Keratinocyte (primary cell): ENCODE measurements at regions not wholly inside any gene's neighbourhood (a gene's known extent, or its start where the extent isn't known, plus 50 kb on each side); places are given as distances from the start of the nearest gene placed in this dataset.

Source experiments
- DNase-seq: peaks from one replicate; pipeline ENCODE4 v3.0.0-alpha.2; 2011; ENCODE audit warnings: low read depth, missing footprints, low spot score
- FAIRE-seq: peaks from 2 replicates; lab custom pipeline; 2011; peaks lifted over from hg19 to GRCh38; lab: Jason Lieb, UNC
- H2AFZ ChIP-seq: 2 replicates; pipeline ENCODE4 v1.6.0; 2012; ENCODE audit warnings: low read length, control low read depth, inconsistent platforms; ENCODE audit not compliant: control insufficient read depth
- H3K27ac ChIP-seq: 2 replicates; pipeline ENCODE4 v1.5.1; 2011; ENCODE audit warnings: low read length; ENCODE audit not compliant: control insufficient read depth, insufficient read depth
- H3K27me3 ChIP-seq: 3 replicates; pipeline ENCODE4 v1.6.0; 2011; ENCODE audit warnings: low read length; ENCODE audit not compliant: control insufficient read depth, insufficient read depth; ENCODE audit errors: extremely low read depth
- H3K36me3 ChIP-seq, 2 experiments: 2 replicates in 1 of 2; 3 replicates in 1 of 2; pipeline ENCODE4 v1.5.1; 2011; ENCODE audit warnings: low read length in 2 of 2, mild to moderate bottlenecking in 1 of 2; ENCODE audit not compliant: control insufficient read depth in 2 of 2, insufficient read depth in 2 of 2; ENCODE audit errors: extremely low read depth in 1 of 2
- H3K4me1 ChIP-seq: 3 replicates; pipeline ENCODE4 v1.5.1; 2011; ENCODE audit warnings: low read length; ENCODE audit not compliant: control insufficient read depth, insufficient read depth; ENCODE audit errors: extremely low read depth
- H3K4me2 ChIP-seq: 3 replicates; pipeline ENCODE4 v1.6.0; 2011; ENCODE audit warnings: low read depth, low read length; ENCODE audit not compliant: control insufficient read depth, insufficient read depth; ENCODE audit errors: extremely low read depth
- H3K4me3 ChIP-seq, 3 experiments: fragments of 200-600 bp in 1 of 3; sonication (generic) in 1 of 3; 2 replicates in 2 of 3; 3 replicates in 1 of 3; pipeline ENCODE4 v1.5.1; 2011 to 2016; ENCODE audit warnings: low read length in 3 of 3, mild to moderate bottlenecking in 3 of 3, control low read depth in 2 of 3, inconsistent platforms in 1 of 3, low read depth in 1 of 3, mixed read lengths in 1 of 3, mixed run types in 1 of 3, moderate library complexity in 1 of 3; ENCODE audit not compliant: control insufficient read depth in 2 of 3, insufficient read depth in 2 of 3; ENCODE audit errors: extremely low read depth in 1 of 3
- H3K79me2 ChIP-seq: 2 replicates; pipeline ENCODE4 v1.6.0; 2012; ENCODE audit warnings: low read length; ENCODE audit not compliant: control insufficient read depth, insufficient read depth
- H3K9ac ChIP-seq: 3 replicates; pipeline ENCODE4 v1.6.0; 2011; ENCODE audit warnings: low read length; ENCODE audit not compliant: control insufficient read depth, insufficient read depth; ENCODE audit errors: extremely low read depth
- H3K9me1 ChIP-seq: 3 replicates; pipeline ENCODE4 v1.6.0; 2011; ENCODE audit warnings: low read length; ENCODE audit not compliant: control insufficient read depth, insufficient read depth; ENCODE audit errors: extremely low read depth
- H3K9me3 ChIP-seq: 2 replicates; pipeline ENCODE4 v1.5.1; 2012; ENCODE audit warnings: low read depth, low read length; ENCODE audit not compliant: control insufficient read depth
- H4K20me1 ChIP-seq: 3 replicates; pipeline ENCODE4 v1.6.0; 2011; ENCODE audit warnings: low read length; ENCODE audit not compliant: control insufficient read depth, insufficient read depth; ENCODE audit errors: extremely low read depth
- CTCF ChIP-seq, 3 experiments: IDR thresholded peaks in 1 of 3; conservative IDR thresholded peaks in 1 of 3; optimal IDR thresholded peaks in 1 of 3; 2 replicates in 2 of 3; 3 replicates in 1 of 3; pipeline versions ENCODE3 to v1.5.1; 2011; ENCODE audit warnings: low read length in 3 of 3, mild to moderate bottlenecking in 3 of 3, moderate library complexity in 2 of 3, control low read depth in 1 of 3, inconsistent platforms in 1 of 3; ENCODE audit not compliant: insufficient read depth in 2 of 3; ENCODE audit errors: extremely low read depth in 1 of 3
- EZH2 ChIP-seq: IDR thresholded peaks from one replicate; pipeline ENCODE4 v1.6.1; 2012; ENCODE audit warnings: inconsistent platforms, mild to moderate bottlenecking, low read length, moderate library complexity
- dilution Hi-C: fragments of 300-500 bp; cut with MboI; formaldehyde crosslinking; loops from one replicate; pipeline ENCODE4 v1.7.0; 2020; ENCODE audit warnings: low sequenced_read_pairs; ENCODE audit not compliant: extremely low pct_ligation_motif_present

- no peaks in the 10 kb centered on the region for H3K36me3 ChIP-seq
- FAIRE-seq (no peak), DNase-seq (no peak)
- H3K4me1 ChIP-seq = peaks cover 6% of the 10 kb centered on the region
- no peaks in the 10 kb centered on the region for H3K27me3 ChIP-seq
- H3K9me1 ChIP-seq = no peaks in the 10 kb centered on the region
- H3K4me2 ChIP-seq = peak overlapping the region; percentile 85
- no peaks in the 10 kb centered on the region for H3K79me2 ChIP-seq
- peak overlapping the region in 2 of 3 experiments; percentile 48 to 62 for H3K4me3 ChIP-seq
- H3K9me3 ChIP-seq = no peaks in the 10 kb centered on the region
- no peak for TF ChIP-seq CTCF (optimal IDR thresholded peaks at IDR 0.05 in 1 of 3, IDR thresholded peaks at IDR 0.05 in 1 of 3, conservative IDR thresholded peaks at IDR 0.05 in 1 of 3; ENCODE audit: extremely low read depth in 1 of 3, insufficient read depth in 2 of 3, low read length in 3 of 3)
- no peak for TF ChIP-seq EZH2
- peak overlapping the region; percentile 89 for H2AFZ ChIP-seq
- dilution Hi-C loops = no loop called here
- H4K20me1 ChIP-seq = no peaks in the 10 kb centered on the region
- H3K9ac ChIP-seq = peak overlapping the region; percentile 46
- H3K27ac ChIP-seq = peak overlapping the region; percentile 37
Measured at GRCh38 chr13:44273991-44274770, 99.4 kb upstream of the SERP2 start.

GRCh38 chr13:44274771-44275205, 98.8 kb upstream of the SERP2 start:
- H3K4me3 ChIP-seq = no peak overlapping the region
- dilution Hi-C loops = no loop called here
- H3K27ac ChIP-seq = peak overlapping the region; percentile 37
- no peak for DNase-seq
- H4K20me1 ChIP-seq = no peaks in the 10 kb centered on the region
- peak overlapping the region; percentile 85 for H3K4me2 ChIP-seq
- no peaks in the 10 kb centered on the region for H3K79me2 ChIP-seq
- no peak for FAIRE-seq
- peak overlapping the region; percentile 89 for H2AFZ ChIP-seq
- H3K27me3 ChIP-seq = no peaks in the 10 kb centered on the region
- peaks cover 8% of the 10 kb centered on the region for H3K4me1 ChIP-seq
- no peak for TF ChIP-seq EZH2
- no peak for TF ChIP-seq CTCF (optimal IDR thresholded peaks at IDR 0.05 in 1 of 3, IDR thresholded peaks at IDR 0.05 in 1 of 3, conservative IDR thresholded peaks at IDR 0.05 in 1 of 3; ENCODE audit: extremely low read depth in 1 of 3, insufficient read depth in 2 of 3, low read length in 3 of 3)
- H3K36me3 ChIP-seq = no peaks in the 10 kb centered on the region
- no peaks in the 10 kb centered on the region for H3K9me1 ChIP-seq
- H3K9me3 ChIP-seq = no peaks in the 10 kb centered on the region
- H3K9ac ChIP-seq = peak overlapping the region; percentile 2
